Head of caudate nucleus (tissue), 42 donors: ENCODE measurements at regions not wholly inside any gene's neighbourhood (a gene's known extent, or its start where the extent isn't known, plus 50 kb on each side); places are given as distances from the start of the nearest gene placed in this dataset.

Experiments
- DNase-seq, 42 donors: peaks; one replicate each; pipeline versions ENCODE4 v3.0.0 to v3.0.0-alpha.2; 2020 to 2021; ENCODE audit warnings: mixed read lengths in 7 of 42
- intact Hi-C: fragments of 100-400 bp; cut with DNase I; formaldehyde crosslinking; loops from one replicate; pipeline ENCODE4 v1.15.0; 2022

- intact Hi-C loops, result no loop called here
- no peak for DNase-seq
These were observed 1651.8 kb downstream of the MAT2B start for GRCh38 chr5:165157219-165157618.

- intact Hi-C loops, result no loop called here
- no peak for DNase-seq
These were observed 1655.8 kb downstream of the MAT2B start for GRCh38 chr5:165161204-165161603.

GRCh38 chr5:165163861-165164260, 1658.4 kb downstream of the MAT2B start:
- DNase-seq, result no peak
- intact Hi-C loops, result no loop called here

GRCh38 chr5:165173651-165174050, 1668.2 kb downstream of the MAT2B start:
- DNase-seq, result no peak
- intact Hi-C loops, result no loop called here

- no peak for DNase-seq
- intact Hi-C loops, result no loop called here
These were observed 1669.6 kb downstream of the MAT2B start for GRCh38 chr5:165175041-165175440.

- intact Hi-C loops, result no loop called here
- no peak for DNase-seq
These were observed 1678.8 kb downstream of the MAT2B start for GRCh38 chr5:165184183-165184582.

- intact Hi-C loops, result no loop called here
- no peak for DNase-seq
These were observed 1680.3 kb downstream of the MAT2B start for GRCh38 chr5:165185716-165186115.

- intact Hi-C loops, result no loop called here
These were observed 1682.4 kb downstream of the MAT2B start for GRCh38 chr5:165187815-165188214.

GRCh38 chr5:165188556-165189175, 1683.2 kb downstream of the MAT2B start:
- intact Hi-C loops, result no loop called here
- peak in 1 of 42 donors; percentile 5 for DNase-seq

More at GRCh38 chr5:165187815-165188214, 1682.4 kb downstream of the MAT2B start:
- DNase-seq, result no peak

GRCh38 chr5:165196961-165197360, 1691.5 kb downstream of the MAT2B start:
- DNase-seq, result no peak

GRCh38 chr5:165201369-165201768, 1696.0 kb downstream of the MAT2B start:
- DNase-seq, result no peak
- intact Hi-C loops, result no loop called here

More at GRCh38 chr5:165196961-165197360, 1691.5 kb downstream of the MAT2B start:
- intact Hi-C loops, result no loop called here

GRCh38 chr5:165201771-165202518, 1696.5 kb downstream of the MAT2B start:
- no peak for DNase-seq
- intact Hi-C loops, result no loop called here

GRCh38 chr5:165202519-165202910, 1697.1 kb downstream of the MAT2B start:
- DNase-seq, result no peak
- intact Hi-C loops, result no loop called here

- intact Hi-C loops, result no loop called here
- peak in 1 of 42 donors; percentile 13 for DNase-seq
These were observed 1703.8 kb downstream of the MAT2B start for GRCh38 chr5:165209101-165209727.

- intact Hi-C loops, result no loop called here
- DNase-seq, result no peak
These were observed 1719.1 kb downstream of the MAT2B start for GRCh38 chr5:165224366-165225045.

- DNase-seq, result no peak
- intact Hi-C loops, result no loop called here
These were observed 1722.1 kb downstream of the MAT2B start for GRCh38 chr5:165227515-165227914.

GRCh38 chr5:165228184-165228583, 1722.8 kb downstream of the MAT2B start:
- intact Hi-C loops, result no loop called here
- DNase-seq, result no peak

- DNase-seq, result no peak
- intact Hi-C loops, result no loop called here
These were observed 1726.5 kb downstream of the MAT2B start for GRCh38 chr5:165231821-165232508.

- DNase-seq, result no peak
- intact Hi-C loops, result no loop called here
These were observed 1727.2 kb downstream of the MAT2B start for GRCh38 chr5:165232509-165233028.
